Progenitor cell of endocrine pancreas (in vitro differentiated cells): ENCODE measurements at regions not wholly inside any gene's neighbourhood (a gene's known extent, or its start where the extent isn't known, plus 50 kb on each side); places are given as distances from the start of the nearest gene placed in this dataset.

ENCODE experiments used
- DNase-seq: peaks from one replicate; pipeline ENCODE4 v3.0.0; 2021; ENCODE audit warnings: low spot score; ENCODE audit not compliant: unreplicated experiment
- H3K27ac Mint-ChIP-seq: 2 replicates; pipeline ENCODE4 v1.8.0; 2021; ENCODE audit warnings: mild to moderate bottlenecking, moderate library complexity, mixed read lengths
- H3K27me3 Mint-ChIP-seq: 2 replicates; pipeline ENCODE4 v1.8.0; 2021; ENCODE audit warnings: mixed read lengths
- H3K36me3 Mint-ChIP-seq: 2 replicates; pipeline ENCODE4 v1.8.0; 2022; ENCODE audit warnings: mixed read lengths; ENCODE audit not compliant: insufficient read depth
- H3K4me1 Mint-ChIP-seq: 2 replicates; pipeline ENCODE4 v1.8.0; 2021; ENCODE audit warnings: low read depth, mixed read lengths
- H3K4me3 Mint-ChIP-seq: 2 replicates; pipeline ENCODE4 v1.8.0; 2021; ENCODE audit warnings: low read depth, mild to moderate bottlenecking, moderate library complexity, mixed read lengths
- H3K9me3 Mint-ChIP-seq: 2 replicates; pipeline ENCODE4 v1.8.0; 2021; ENCODE audit warnings: low read depth, mixed read lengths
- CTCF ChIP-seq: fragments of 200-600 bp; sonication (generic); IDR thresholded peaks from one replicate; pipeline ENCODE4 v1.5.0; 2021; ENCODE audit warnings: antibody characterized with exemption, mild to moderate bottlenecking; ENCODE audit not compliant: unreplicated experiment

GRCh38 chr2:18123577-18123976 is 245.1 kb downstream of the KCNS3 start:
- no peaks in the 10 kb centered on the region for H3K36me3 Mint-ChIP-seq
- no peak overlapping the region for H3K27ac Mint-ChIP-seq
- DNase-seq: no peak
- H3K4me3 Mint-ChIP-seq: no peak overlapping the region
- H3K4me1 Mint-ChIP-seq: peaks cover 4% of the 10 kb centered on the region
- TF ChIP-seq CTCF: no peak
- H3K27me3 Mint-ChIP-seq: no peaks in the 10 kb centered on the region
- peaks cover 4% of the 10 kb centered on the region for H3K9me3 Mint-ChIP-seq

- H3K4me3 Mint-ChIP-seq: no peak overlapping the region
- no peak for TF ChIP-seq CTCF
- H3K27me3 Mint-ChIP-seq: no peaks in the 10 kb centered on the region
- H3K9me3 Mint-ChIP-seq: peaks cover 4% of the 10 kb centered on the region
- H3K27ac Mint-ChIP-seq: no peak overlapping the region
- H3K4me1 Mint-ChIP-seq: peaks cover 4% of the 10 kb centered on the region
- no peak for DNase-seq
- no peaks in the 10 kb centered on the region for H3K36me3 Mint-ChIP-seq
Measured at GRCh38 chr2:18123211-18123570, 244.7 kb downstream of the KCNS3 start.

- Mint-ChIP-seq H3K36me3 (no peaks in the 10 kb centered on the region), H3K4me1 (peaks cover 4% of the 10 kb centered on the region), H3K4me3 (no peak overlapping the region), H3K27me3 (no peaks in the 10 kb centered on the region), H3K9me3 (peaks cover 7% of the 10 kb centered on the region), H3K27ac (no peak overlapping the region)
- no peak for TF ChIP-seq CTCF
- DNase-seq: no peak
Measured at GRCh38 chr2:18122544-18123210, 244.2 kb downstream of the KCNS3 start.

- DNase-seq: no peak
- Mint-ChIP-seq H3K27me3 (no peaks in the 10 kb centered on the region), H3K9me3 (peaks cover 7% of the 10 kb centered on the region), H3K27ac (no peak overlapping the region), H3K36me3 (no peaks in the 10 kb centered on the region), H3K4me1 (peaks cover 4% of the 10 kb centered on the region), H3K4me3 (no peak overlapping the region)
- TF ChIP-seq CTCF: no peak
Measured at GRCh38 chr2:18119883-18120282, 241.4 kb downstream of the KCNS3 start.

- no peak overlapping the region for H3K4me3 Mint-ChIP-seq
- H3K36me3 Mint-ChIP-seq: no peaks in the 10 kb centered on the region
- H3K27me3 Mint-ChIP-seq: no peaks in the 10 kb centered on the region
- peaks cover 7% of the 10 kb centered on the region for H3K9me3 Mint-ChIP-seq
- DNase-seq: no peak
- no peak for TF ChIP-seq CTCF
- no peak overlapping the region for H3K27ac Mint-ChIP-seq
- H3K4me1 Mint-ChIP-seq: peaks cover 4% of the 10 kb centered on the region
Measured at GRCh38 chr2:18118703-18119102, 240.2 kb downstream of the KCNS3 start.
